SKM-1 (cell line): ENCODE measurements at regions not wholly inside any gene's neighbourhood (a gene's known extent, or its start where the extent isn't known, plus 50 kb on each side); places are given as distances from the start of the nearest gene placed in this dataset.

Source experiments
- DNase-seq: peaks from one replicate; lab custom pipeline; 2025; ENCODE audit not compliant: unreplicated experiment; lab: John Stamatoyannopoulos, UW

GRCh38 chr18:54716586-54716985 lies 111.7 kb upstream of the RAB27B start:
- DNase-seq = no peak

GRCh38 chr18:54717673-54718407 lies 110.4 kb upstream of the RAB27B start:
- DNase-seq = peak; percentile 8

DNA sequence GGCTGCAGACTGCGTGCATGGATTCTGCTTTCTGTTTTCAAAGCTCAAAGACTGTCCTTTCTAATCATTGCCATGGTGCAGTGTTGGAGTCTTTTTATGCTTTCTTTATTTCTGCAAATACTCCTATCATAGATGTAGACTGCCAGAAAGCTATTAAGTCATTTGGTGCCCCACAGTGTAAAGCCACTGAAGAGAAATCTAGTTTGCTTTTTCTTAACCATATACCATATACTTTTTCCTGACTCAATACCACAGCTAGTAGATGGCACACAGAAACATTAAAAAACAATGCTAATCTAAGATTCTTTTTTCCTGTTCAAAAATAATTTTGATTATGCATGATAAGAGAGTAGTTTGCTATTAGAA lies 109.9 kb upstream of the RAB27B start:
- DNase-seq = no peak

- DNase-seq = no peak
These were observed 107.7 kb upstream of the RAB27B start for GRCh38 chr18:54720620-54721019.

DNA sequence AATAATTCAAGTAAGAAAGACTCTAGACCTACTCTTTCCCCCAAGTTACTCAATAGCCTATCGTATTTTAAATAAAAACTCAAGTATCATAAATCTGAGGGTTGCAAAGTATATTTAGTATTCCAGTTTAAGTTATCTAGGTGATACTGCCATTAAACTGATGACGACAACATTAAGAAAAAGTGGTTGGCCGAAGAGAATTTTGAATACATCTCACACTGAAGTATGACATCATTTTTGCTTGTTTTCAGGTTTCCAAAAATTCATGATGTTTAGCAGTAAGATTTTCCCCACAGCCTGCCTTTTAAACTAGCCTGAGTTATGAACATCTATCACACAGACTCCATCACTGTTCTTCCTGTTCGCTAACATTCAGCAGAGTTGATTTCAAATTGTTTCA lies 102.1 kb upstream of the RAB27B start:
- DNase-seq = no peak

DNA sequence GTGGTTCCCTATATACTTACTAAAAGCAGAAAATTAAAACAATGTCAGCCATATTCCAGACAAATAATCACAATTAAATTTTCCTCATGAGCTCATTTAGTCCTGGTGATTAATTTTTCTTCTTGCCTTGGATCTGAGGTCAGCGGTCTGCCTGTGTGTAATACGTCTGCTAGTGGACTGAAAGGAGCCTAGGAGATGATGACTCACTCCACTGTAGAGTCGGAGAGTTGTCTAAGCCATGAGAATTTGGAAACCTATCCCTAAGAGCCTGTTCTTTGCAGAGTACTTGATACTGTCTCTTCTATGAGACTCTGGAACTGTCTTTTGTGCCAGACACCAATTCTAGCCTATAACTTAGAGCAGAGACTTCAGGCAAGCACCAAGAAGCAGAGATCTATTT lies 94.2 kb upstream of the RAB27B start:
- no peak for DNase-seq

GRCh38 chr18:54736981-54737380 lies 91.3 kb upstream of the RAB27B start:
- DNase-seq = no peak

DNA sequence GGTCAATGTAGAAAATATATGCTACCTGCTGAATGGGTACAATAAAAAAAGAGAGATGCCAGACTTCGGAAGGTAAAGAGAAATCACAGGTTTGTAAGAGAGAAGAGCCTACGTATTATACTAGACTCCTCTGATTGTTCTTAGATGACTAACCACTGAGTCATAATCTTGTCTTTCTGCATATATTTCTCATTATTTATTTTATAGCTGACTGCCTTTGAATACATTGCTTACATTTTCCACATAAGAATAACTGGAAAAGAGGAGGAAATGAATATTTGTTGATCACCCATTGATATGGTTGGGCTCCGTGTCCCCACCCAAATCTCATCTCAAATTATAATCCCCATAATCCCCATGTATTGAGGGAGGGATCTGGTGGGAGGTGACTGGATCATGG lies 90.3 kb upstream of the RAB27B start:
- no peak for DNase-seq

DNA sequence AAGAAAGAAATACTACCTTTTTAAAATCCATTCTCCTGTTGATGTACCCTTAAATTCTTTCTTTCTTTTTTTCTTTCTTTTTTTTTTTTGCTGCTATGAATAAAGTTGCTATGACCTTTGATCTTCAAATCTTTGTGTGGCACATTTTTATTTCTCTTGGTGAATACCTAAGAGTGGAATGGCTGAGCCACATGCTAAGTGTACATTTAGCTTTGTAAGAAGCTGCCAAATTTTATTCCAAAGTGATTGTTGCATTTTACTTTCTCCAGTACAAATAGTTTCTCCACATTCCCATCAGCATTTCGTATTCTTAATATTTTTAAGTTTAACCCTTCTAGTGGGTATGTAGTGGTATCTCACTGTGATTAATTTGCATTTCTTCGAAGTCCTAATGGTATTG lies 88.8 kb upstream of the RAB27B start:
- no peak for DNase-seq

GRCh38 chr18:54740136-54740846 lies 88.0 kb upstream of the RAB27B start:
- DNase-seq = no peak

- no peak for DNase-seq
These were observed 86.2 kb upstream of the RAB27B start for GRCh38 chr18:54742120-54742519.

- DNase-seq = no peak
These were observed 85.3 kb upstream of the RAB27B start for GRCh38 chr18:54742659-54743604.

DNA sequence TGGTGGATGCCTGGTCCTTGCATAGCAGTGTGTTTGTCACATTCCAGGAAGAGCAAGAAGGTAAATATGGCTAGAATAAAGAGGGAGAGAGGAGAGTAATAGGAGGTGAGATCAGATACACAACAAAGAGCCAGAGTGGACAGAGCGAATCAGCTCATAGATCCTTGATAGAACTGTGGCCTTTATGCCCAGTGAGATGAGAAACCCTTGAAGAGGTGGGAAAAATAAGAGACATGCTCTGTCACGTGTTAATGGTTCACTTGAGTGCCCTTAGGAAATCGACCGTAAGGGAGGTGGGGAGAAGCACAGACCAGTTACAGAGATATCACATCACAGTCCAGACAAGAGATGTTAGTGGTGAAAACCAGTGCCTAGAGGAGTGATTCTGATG lies 84.7 kb upstream of the RAB27B start:
- DNase-seq = no peak

DNA sequence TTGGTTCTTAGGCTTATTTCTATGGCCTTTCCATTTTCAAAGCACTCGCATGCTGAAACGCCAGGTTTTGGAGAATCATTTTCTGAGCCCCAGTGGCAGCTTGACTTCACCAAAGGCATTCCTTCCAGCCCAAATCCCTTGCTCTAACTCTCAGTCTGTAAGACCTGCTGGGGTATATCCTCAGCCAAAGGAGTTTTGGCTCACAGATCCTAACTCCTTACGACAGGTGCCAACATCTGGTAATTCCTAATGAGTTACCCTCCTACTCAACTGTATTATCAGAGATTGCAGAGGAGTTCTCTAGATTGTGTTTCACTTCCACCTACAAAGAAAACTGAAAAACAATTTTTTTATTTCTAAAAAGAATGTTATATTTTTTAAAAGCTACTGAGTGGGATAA lies 79.0 kb upstream of the RAB27B start:
- no peak for DNase-seq

DNA sequence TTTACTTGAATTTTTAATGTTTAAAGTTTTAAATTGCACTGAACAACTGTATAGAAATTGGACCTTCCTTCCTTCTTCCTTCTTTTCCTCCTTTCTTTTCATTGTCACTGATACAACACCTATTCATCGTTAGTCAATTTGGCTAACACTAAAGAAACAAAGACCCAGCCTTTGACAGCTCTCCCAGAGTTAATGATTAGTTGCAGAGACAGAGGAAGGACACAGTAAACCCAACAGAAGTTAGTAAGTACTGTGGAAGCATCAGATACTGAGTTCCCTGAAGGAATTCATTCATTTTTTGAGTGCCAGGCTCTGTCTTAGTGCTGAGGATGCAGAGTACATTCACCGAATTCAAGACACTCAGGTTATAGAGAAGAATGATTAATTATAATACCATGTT lies 77.9 kb upstream of the RAB27B start:
- no peak for DNase-seq

DNA sequence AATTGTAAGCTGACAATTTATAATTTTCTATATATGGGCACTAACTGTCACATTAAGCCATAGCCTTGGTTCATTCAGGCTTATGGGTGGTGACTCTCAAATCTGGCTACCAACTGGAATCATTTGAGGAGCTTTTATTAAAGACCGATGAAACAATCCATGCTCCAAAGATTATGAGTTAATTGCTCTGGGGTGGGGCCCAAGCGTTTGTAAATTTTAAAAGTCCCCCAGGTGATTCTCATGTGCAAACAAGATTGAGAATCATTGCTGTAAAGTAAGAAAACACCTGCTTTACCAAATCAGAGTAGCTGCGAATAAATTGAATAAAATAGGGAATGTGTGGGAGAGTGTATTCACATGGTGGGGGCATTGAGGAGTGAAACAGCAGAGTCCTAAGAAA lies 76.1 kb upstream of the RAB27B start:
- DNase-seq = no peak

DNA sequence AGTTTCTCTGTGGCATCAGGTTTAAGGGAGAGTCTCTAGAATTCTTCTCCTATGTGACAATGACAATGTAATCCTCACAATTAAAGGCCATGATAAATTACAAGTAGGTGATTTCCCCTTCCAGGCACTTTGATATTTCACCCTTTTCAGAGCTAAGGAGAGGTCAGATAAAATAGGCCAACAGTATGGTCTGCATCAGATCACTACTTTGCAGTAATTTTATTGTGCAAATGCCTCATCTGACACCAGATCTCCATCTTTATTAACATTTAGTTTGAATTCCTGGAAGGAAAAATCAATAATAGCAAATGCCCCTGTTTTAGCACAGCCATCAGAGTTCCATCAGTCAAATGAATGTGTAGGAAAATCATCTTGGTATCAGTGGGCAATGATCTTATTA lies 72.8 kb upstream of the RAB27B start:
- DNase-seq = no peak

DNA sequence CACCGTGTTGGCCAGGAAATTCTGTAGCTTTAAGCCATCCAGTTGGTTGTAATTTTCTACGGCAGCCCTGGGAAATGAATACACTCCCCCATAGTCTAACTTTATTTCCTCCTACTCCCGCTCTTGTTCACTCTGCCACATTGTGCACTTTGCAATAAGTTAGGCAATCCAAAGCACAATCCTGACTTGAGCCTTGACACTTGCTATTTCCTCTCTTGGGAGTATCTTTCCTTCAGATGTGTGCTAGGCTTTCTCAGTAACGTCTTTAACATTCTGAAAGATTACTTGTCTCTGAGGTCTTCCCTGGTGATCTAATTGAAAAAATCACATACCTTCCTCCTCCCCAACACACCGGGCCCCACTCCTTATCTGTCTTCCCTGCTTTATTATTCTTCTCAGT lies 65.9 kb upstream of the RAB27B start:
- no peak for DNase-seq

- no peak for DNase-seq
These were observed 63.5 kb upstream of the RAB27B start for GRCh38 chr18:54764786-54765185.

GRCh38 chr18:54765636-54766375 lies 62.5 kb upstream of the RAB27B start:
- DNase-seq = no peak

- DNase-seq = no peak
These were observed 61.6 kb upstream of the RAB27B start for GRCh38 chr18:54766634-54767033.
